PC-3 (cell line): ENCODE measurements at regions not wholly inside any gene's neighbourhood (a gene's known extent, or its start where the extent isn't known, plus 50 kb on each side); places are given as distances from the start of the nearest gene placed in this dataset.

Source experiments
- EZH2 ChIP-seq: fragments of 300-600 bp; sonication (generic); IDR thresholded peaks from one replicate; pipeline ENCODE4 v1.6.1; 2017; ENCODE audit warnings: antibody characterized with exemption, mild to moderate bottlenecking, low read length; ENCODE audit not compliant: unreplicated experiment
- TF ChIP-seq, protein P1 (sequence below): fragments of 300-600 bp; sonication (generic); conservative IDR thresholded peaks from 2 replicates; pipeline ENCODE4 v1.5.1; 2017; ENCODE audit warnings: antibody characterized with exemption, low read depth, mild to moderate bottlenecking, low read length

DNA sequence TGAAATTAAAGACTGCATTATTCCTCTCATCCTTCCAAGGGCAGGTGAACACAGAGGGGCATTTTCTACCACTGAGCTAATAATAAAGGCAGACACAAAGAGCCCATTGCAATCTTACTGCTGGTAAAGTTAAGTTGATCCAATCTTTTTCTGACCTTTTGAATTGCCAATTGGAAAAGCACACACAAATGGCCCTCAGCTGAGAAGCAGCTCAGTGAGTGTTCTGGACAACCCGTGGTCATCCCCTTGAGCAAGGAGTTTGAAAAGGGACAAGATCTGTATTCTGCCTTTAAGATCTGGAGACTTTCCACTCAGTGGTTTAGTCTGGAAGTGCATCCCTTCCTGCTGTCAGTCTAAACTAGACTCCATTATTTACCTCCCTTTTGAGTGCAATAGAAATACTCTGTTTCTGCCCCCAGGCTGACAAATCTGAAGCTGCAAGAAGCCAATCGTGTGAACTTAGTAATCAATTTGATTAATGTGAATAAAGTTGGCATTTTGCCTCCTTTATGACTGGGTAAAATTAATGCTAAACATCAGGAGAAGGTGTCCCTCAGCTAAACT, 835.7 kb downstream of the MAT2B start:
- no peak for TF ChIP-seq EZH2
- TF ChIP-seq, protein P1, sequence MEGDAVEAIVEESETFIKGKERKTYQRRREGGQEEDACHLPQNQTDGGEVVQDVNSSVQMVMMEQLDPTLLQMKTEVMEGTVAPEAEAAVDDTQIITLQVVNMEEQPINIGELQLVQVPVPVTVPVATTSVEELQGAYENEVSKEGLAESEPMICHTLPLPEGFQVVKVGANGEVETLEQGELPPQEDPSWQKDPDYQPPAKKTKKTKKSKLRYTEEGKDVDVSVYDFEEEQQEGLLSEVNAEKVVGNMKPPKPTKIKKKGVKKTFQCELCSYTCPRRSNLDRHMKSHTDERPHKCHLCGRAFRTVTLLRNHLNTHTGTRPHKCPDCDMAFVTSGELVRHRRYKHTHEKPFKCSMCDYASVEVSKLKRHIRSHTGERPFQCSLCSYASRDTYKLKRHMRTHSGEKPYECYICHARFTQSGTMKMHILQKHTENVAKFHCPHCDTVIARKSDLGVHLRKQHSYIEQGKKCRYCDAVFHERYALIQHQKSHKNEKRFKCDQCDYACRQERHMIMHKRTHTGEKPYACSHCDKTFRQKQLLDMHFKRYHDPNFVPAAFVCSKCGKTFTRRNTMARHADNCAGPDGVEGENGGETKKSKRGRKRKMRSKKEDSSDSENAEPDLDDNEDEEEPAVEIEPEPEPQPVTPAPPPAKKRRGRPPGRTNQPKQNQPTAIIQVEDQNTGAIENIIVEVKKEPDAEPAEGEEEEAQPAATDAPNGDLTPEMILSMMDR, result no peak
